Mesenchymal stem cell (in vitro differentiated cells and primary cell): ENCODE measurements at regions not wholly inside any gene's neighbourhood (a gene's known extent, or its start where the extent isn't known, plus 50 kb on each side); places are given as distances from the start of the nearest gene placed in this dataset. TPM values are rescaled to one million over a fixed set of nuclear protein-coding genes. Genes with fewer than 3 reads are reported as not detected.

ENCODE experiments used
- DNase-seq: peaks from one replicate; pipeline ENCODE4 v3.0.0-alpha.2; 2013
- H2AFZ ChIP-seq: one replicate; pipeline ENCODE4 v1.6.1; 2013; ENCODE audit warnings: low read depth, mild to moderate bottlenecking, control low read depth, inconsistent platforms, low read length, moderate library complexity
- H2AK5ac ChIP-seq: 2 replicates; pipeline ENCODE4 v1.6.1; 2013; ENCODE audit warnings: low read length, moderate library complexity, mild to moderate bottlenecking, inconsistent platforms; ENCODE audit not compliant: severe bottlenecking
- H2BK120ac ChIP-seq: one replicate; pipeline ENCODE4 v1.6.1; 2013; ENCODE audit warnings: low read depth, mild to moderate bottlenecking, inconsistent platforms, low read length, moderate library complexity
- H2BK12ac ChIP-seq, 2 experiments: one replicate each; pipeline ENCODE4 v1.6.1; 2013; ENCODE audit warnings: inconsistent platforms in 2 of 2, low read length in 2 of 2, mild to moderate bottlenecking in 2 of 2, moderate library complexity in 2 of 2, control low read depth in 1 of 2
- H2BK15ac ChIP-seq: one replicate; pipeline ENCODE4 v1.6.1; 2013; ENCODE audit warnings: mild to moderate bottlenecking, low read depth, inconsistent platforms; ENCODE audit not compliant: poor library complexity, severe bottlenecking
- H2BK5ac ChIP-seq: 2 replicates; pipeline ENCODE4 v1.6.1; 2013; ENCODE audit warnings: low read depth, mild to moderate bottlenecking, low read length, control low read depth, inconsistent platforms; ENCODE audit not compliant: poor library complexity, severe bottlenecking
- H3K14ac ChIP-seq, 2 experiments: one replicate each; pipeline ENCODE4 v1.6.1; 2013; ENCODE audit warnings: inconsistent platforms in 2 of 2, low read length in 2 of 2, control low read depth in 1 of 2, mild to moderate bottlenecking in 1 of 2, moderate library complexity in 1 of 2
- H3K18ac ChIP-seq, 2 experiments: one replicate each; pipeline ENCODE4 v1.6.1; 2013; ENCODE audit warnings: inconsistent platforms in 2 of 2, low read length in 2 of 2, control low read depth in 1 of 2, low read depth in 1 of 2, mild to moderate bottlenecking in 1 of 2
- H3K23ac ChIP-seq, 2 experiments: one replicate each; pipeline ENCODE4 v1.6.1; 2013; ENCODE audit warnings: inconsistent platforms in 2 of 2, low read length in 2 of 2, mild to moderate bottlenecking in 2 of 2, moderate library complexity in 2 of 2, control low read depth in 1 of 2
- H3K27ac ChIP-seq: 2 replicates; pipeline ENCODE4 v1.5.1; 2013; ENCODE audit warnings: mild to moderate bottlenecking, moderate library complexity, low read length, control low read depth, inconsistent platforms; ENCODE audit not compliant: poor library complexity, severe bottlenecking
- H3K27me3 ChIP-seq, 2 experiments: 2 replicates each; pipeline versions ENCODE4 v1.6.1 to v1.7.0; 2013; ENCODE audit warnings: low read length in 2 of 2, mild to moderate bottlenecking in 2 of 2, moderate library complexity in 2 of 2, control low read depth in 1 of 2, inconsistent platforms in 1 of 2; ENCODE audit not compliant: control insufficient read depth in 1 of 2, insufficient read depth in 1 of 2
- H3K36me3 ChIP-seq, 2 experiments: 2 replicates each; pipeline versions ENCODE4 v1.6.1 to v1.7.0; 2013; ENCODE audit warnings: low read length in 2 of 2, control low read depth in 1 of 2, inconsistent platforms in 1 of 2, low read depth in 1 of 2, mild to moderate bottlenecking in 1 of 2; ENCODE audit not compliant: insufficient read depth in 2 of 2, control insufficient read depth in 1 of 2
- H3K4ac ChIP-seq, 2 experiments: one replicate each; pipeline ENCODE4 v1.6.1; 2013; ENCODE audit warnings: inconsistent platforms in 2 of 2, low read length in 2 of 2, mild to moderate bottlenecking in 2 of 2, moderate library complexity in 2 of 2, control low read depth in 1 of 2, low read depth in 1 of 2
- H3K4me1 ChIP-seq: 2 replicates; pipeline ENCODE4 v1.6.1; 2013; ENCODE audit warnings: low read depth, low read length, control low read depth; ENCODE audit not compliant: control insufficient read depth, insufficient read depth
- H3K4me2 ChIP-seq: 2 replicates; pipeline ENCODE4 v1.6.1; 2013; ENCODE audit warnings: low read length, mild to moderate bottlenecking, inconsistent platforms; ENCODE audit not compliant: poor library complexity, severe bottlenecking
- H3K4me3 ChIP-seq, 2 experiments: 2 replicates each; pipeline versions ENCODE4 v1.5.1 to v1.7.0; 2013; ENCODE audit warnings: low read length in 2 of 2, mild to moderate bottlenecking in 2 of 2, control low read depth in 1 of 2, low read depth in 1 of 2; ENCODE audit not compliant: insufficient read depth in 1 of 2
- H3K79me1 ChIP-seq: replicated peaks from 2 replicates; pipeline ENCODE4 v1.6.1; 2013; ENCODE audit warnings: mild to moderate bottlenecking, control low read depth, low read length, inconsistent platforms; ENCODE audit not compliant: poor library complexity, severe bottlenecking
- H3K9ac ChIP-seq: 2 replicates; pipeline ENCODE4 v1.7.0; 2013; ENCODE audit warnings: mild to moderate bottlenecking, low read length, moderate library complexity
- H3K9me3 ChIP-seq: 2 replicates; pipeline ENCODE4 v1.7.0; 2013; ENCODE audit warnings: mild to moderate bottlenecking, low read length; ENCODE audit not compliant: control insufficient read depth
- H4K8ac ChIP-seq: one replicate; pipeline ENCODE4 v1.6.1; 2013; ENCODE audit warnings: inconsistent platforms, mild to moderate bottlenecking, low read length, moderate library complexity
- H4K91ac ChIP-seq: one replicate; pipeline ENCODE4 v1.6.1; 2013; ENCODE audit warnings: mild to moderate bottlenecking, low read length, inconsistent platforms
- WGBS: methylation state at CpG from one replicate; pipeline ENCODE4 v1.1.7; 2013; ENCODE audit warnings: mixed read lengths; 5-methylcytosine and 5-hydroxymethylcytosine counted together
- small RNA-seq: library from polyadenylated mRNA; stranded (forward); fragments of <200 nt; extraction: miRNeasy Mini kit (QIAGEN cat#:217004); gene quantifications from one replicate; pipeline ENCODE3, GENCODE V24; 2013; ENCODE audit warnings: low read depth

DNA sequence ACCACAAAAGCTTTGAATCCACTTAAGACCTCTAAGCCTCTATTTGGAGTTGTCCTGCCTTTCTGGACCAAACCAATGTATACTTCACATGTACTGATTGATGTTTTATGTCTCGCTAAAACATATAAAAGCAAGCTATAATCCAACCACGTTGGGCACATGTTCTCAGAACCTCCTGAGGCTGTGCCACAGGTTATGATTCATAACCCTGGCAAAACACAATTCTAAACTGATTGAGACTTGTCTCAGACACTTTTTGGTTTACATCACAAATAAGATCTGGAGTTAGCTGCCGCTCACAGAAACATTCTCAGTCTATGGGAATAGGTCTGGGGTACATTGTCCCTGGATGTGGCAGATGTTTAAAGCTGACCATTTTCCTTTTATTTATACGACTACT is 53.4 kb upstream of the EPHA6 start:
- Histone ChIP-seq H3K14ac (no peak overlapping the region), H4K91ac (no peak overlapping the region), H3K4ac (no peak overlapping the region), H2BK5ac (no peak overlapping the region), H3K36me3 (no peaks in the 10 kb centered on the region), H3K27me3 (no peaks in the 10 kb centered on the region), H2AFZ (no peak overlapping the region), H3K4me3 (no peak overlapping the region), H3K18ac (no peak overlapping the region), H3K9ac (no peak overlapping the region), H3K23ac (no peak overlapping the region), H3K4me2 (no peak overlapping the region), H2BK120ac (no peak overlapping the region), H4K8ac (no peak overlapping the region), H2AK5ac (no peak overlapping the region), H3K9me3 (no peaks in the 10 kb centered on the region), H2BK12ac (no peak overlapping the region), H3K79me1 (no peaks in the 10 kb centered on the region), H3K4me1 (no peaks in the 10 kb centered on the region), H3K27ac (no peak overlapping the region), H2BK15ac (no peak overlapping the region)
- 71% methylated on average over 4 of the region's 4 CpGs for WGBS
- DNase-seq: no peak

Small RNAs in the stretch of these regions (small RNA-seq; reads per million reads assigned to genes)
- not detected for gene MIR8060
- not detected for gene RNU6-1094P
